Lower leg skin (tissue), 4 donors: ENCODE measurements at regions not wholly inside any gene's neighbourhood (a gene's known extent, or its start where the extent isn't known, plus 50 kb on each side); places are given as distances from the start of the nearest gene placed in this dataset.

Experiments
- DNase-seq, 2 donors: peaks; one replicate each; pipeline ENCODE4 v3.0.0-alpha.2; 2019; ENCODE audit warnings: low spot score in 2 of 2
- H3K4me3 ChIP-seq: fragments of 200-600 bp; sonication (generic); 2 replicates; pipeline ENCODE4 v1.5.1; 2017; ENCODE audit warnings: mild to moderate bottlenecking, low read depth; ENCODE audit not compliant: poor library complexity, severe bottlenecking
- POLR2A ChIP-seq, 2 donors: fragments of 450-650 bp; IDR thresholded peaks; one replicate each; pipeline ENCODE4 v1.6.1; 2016 to 2017; ENCODE audit warnings: antibody characterized with exemption in 2 of 2, mild to moderate bottlenecking in 1 of 2, moderate library complexity in 1 of 2
- WGBS, 2 donors: methylation state at CpG; one replicate each; pipeline ENCODE4 v1.1.5; 2018; 5-methylcytosine and 5-hydroxymethylcytosine counted together
- intact Hi-C: fragments of 100-400 bp; cut with DNase I; formaldehyde crosslinking; loops from one replicate; pipeline ENCODE4 v1.15.0; 2023; ENCODE audit warnings: low total_unique reads
- TF ChIP-seq, protein P1 (sequence below), 3 donors: fragments of 450-650 bp; IDR thresholded peaks; one replicate each; pipeline ENCODE4 v1.5.1; 2016; ENCODE audit warnings: antibody characterized with exemption in 3 of 3, mild to moderate bottlenecking in 3 of 3, moderate library complexity in 2 of 3

DNA sequence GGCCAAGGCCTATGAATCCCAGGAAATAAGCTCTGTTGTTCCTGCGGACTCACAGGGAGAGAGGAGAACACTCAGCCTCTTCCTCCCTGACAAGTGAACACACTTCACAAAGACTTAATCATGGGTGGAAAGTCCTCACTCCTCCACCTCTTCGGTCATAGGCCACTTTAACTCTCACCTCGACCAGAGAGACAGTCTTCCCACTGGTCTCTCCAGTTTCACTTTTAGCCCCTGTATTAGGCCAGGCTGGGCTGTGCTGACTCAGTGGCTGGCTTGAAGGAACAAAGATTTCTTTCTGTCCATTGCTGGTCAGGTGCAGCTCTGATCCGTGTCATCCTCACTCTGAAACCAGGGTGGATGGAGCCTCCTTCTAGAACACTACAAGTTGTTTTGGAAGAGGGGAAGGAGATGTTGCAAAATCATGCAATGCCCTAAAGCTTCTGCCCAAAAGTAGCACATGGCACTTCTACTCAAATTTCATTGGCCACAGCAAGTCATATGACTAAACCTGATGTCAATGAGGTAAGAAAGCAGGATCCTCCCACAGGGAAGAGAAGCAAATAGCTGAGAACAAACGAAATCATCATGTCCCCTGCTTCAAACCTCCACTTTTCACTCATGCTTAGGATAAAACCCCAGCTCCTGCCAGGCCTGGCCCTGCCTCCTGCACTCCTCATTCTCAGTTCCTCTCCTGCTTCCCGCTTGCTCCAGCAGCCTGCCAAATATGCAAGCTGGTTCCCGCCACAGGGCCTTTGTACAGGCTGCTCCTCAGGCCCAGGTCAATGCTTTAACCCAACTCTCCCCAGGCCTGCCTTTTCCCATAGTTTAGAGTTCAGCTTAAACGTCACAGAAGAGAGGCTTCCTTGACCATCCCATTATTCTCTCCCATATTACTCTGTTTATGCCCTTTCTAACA is 150.5 kb upstream of the RUNX3 start:
- intact Hi-C loops = no loop called here
- TF ChIP-seq, protein P1, sequence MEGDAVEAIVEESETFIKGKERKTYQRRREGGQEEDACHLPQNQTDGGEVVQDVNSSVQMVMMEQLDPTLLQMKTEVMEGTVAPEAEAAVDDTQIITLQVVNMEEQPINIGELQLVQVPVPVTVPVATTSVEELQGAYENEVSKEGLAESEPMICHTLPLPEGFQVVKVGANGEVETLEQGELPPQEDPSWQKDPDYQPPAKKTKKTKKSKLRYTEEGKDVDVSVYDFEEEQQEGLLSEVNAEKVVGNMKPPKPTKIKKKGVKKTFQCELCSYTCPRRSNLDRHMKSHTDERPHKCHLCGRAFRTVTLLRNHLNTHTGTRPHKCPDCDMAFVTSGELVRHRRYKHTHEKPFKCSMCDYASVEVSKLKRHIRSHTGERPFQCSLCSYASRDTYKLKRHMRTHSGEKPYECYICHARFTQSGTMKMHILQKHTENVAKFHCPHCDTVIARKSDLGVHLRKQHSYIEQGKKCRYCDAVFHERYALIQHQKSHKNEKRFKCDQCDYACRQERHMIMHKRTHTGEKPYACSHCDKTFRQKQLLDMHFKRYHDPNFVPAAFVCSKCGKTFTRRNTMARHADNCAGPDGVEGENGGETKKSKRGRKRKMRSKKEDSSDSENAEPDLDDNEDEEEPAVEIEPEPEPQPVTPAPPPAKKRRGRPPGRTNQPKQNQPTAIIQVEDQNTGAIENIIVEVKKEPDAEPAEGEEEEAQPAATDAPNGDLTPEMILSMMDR (IDR thresholded peaks at IDR 0.05) = no peak
- TF ChIP-seq POLR2A (IDR thresholded peaks at IDR 0.05) = no peak
- H3K4me3 ChIP-seq = no peak overlapping the region
- WGBS, 2 donors = 77 to 79% methylated on average over 8 of the region's 8 CpGs
- DNase-seq = no peak

DNA sequence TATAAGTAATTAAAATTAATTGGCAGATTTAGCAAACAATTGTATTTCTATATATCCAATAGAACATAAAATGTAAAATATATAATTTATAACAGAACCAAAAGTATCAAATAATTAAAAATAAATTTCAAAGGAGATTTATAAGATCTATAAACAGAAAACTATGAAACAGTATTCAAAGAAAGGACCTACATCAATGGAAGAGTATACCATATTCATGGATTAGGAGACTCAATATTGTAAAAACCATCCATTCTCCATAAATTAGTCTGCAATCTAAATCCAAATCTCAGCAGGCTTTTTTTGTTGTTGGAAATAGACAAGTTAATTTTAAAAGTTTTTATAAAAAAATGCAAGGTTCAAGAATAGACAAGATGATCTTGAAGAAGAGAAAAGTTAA is 149.0 kb upstream of the RUNX3 start:
- H3K4me3 ChIP-seq = no peak overlapping the region
- intact Hi-C loops = no loop called here
- TF ChIP-seq, protein P1 (IDR thresholded peaks at IDR 0.05) = no peak
- TF ChIP-seq POLR2A (IDR thresholded peaks at IDR 0.05) = no peak
- no peak for DNase-seq

DNA sequence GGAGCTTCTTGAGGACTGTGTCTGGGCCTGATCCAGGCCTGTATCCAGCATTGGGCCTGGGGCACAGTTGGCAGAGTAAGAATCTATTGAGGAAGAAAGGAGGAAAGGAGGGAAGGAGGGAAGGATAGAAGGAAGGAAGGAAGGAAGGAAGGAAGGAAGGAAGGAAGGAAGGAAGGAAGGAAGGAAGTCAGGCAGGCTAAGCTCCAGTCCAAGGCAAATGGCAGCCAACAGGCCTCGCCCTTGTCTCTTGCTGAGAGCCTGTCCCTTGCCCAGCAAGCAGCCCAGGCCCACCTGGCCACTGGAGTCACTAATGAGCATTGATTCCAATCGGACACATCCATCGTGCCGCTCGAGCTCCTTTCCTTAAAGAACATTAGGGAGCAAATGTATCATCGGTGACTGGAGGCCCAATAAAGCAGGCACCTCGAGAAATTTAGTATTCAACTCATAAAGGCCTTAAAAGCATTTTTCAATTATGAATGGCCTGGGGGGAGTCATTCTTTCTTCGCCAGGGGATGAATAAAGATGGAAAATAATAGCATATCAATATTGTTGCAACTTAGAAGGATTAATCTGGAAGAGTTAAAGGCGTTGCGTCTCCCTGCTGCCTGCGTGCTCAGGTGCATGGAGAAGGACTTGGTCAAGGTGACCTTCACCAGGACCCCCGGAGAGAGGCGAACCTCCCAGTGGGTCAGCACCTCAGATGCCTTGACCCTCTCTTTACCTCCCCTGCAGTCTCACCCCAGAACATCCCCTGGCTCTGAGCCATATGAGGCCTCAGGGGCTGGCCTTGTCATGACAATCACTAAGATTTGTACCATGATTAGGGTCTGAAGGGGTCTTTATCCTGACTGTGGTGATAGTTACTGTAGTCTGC is 144.5 kb upstream of the RUNX3 start:
- H3K4me3 ChIP-seq = no peak overlapping the region
- no peak for DNase-seq
- 85 to 86% methylated on average over 13 of the region's 13 CpGs for WGBS, 2 donors
- intact Hi-C loops = no loop called here
- TF ChIP-seq POLR2A (IDR thresholded peaks at IDR 0.05) = no peak
- TF ChIP-seq, protein P1 (IDR thresholded peaks at IDR 0.05) = no peak

DNA sequence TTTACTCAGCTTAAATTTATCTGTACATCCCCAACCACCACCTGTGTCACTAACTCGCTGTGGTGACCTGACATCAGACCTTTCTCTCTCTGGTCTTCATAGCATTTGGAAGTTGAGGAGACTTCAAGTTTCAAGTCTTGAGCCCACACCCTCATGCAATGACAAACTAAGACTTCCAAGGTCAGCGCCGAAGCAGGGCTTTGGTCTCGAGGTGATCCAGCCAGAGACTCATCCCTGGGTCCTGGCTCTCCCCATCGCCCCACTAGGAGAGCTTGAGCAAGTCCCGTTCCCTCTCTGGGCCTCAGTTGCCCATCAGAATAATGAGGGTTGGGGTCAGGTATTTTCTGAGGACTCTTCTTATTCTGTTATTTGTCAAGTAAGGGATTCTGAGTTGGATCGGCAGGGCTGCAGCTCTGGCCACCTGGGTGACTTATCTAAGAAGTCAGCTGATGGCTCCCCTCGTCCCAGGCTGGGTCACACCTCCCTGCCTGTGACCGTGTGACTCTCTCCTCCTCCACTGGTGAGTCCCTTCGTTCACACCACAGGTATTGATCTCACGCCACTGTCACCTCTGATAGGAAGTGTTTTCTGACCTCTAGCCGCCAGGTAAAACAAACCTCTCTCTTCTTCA is 143.7 kb upstream of the RUNX3 start:
- TF ChIP-seq POLR2A (IDR thresholded peaks at IDR 0.05) = no peak
- TF ChIP-seq, protein P1 (IDR thresholded peaks at IDR 0.05) = no peak
- no peak overlapping the region for H3K4me3 ChIP-seq
- DNase-seq = no peak
- intact Hi-C loops = no loop called here
- 85 to 92% methylated on average over 12 of the region's 12 CpGs for WGBS, 2 donors

DNA sequence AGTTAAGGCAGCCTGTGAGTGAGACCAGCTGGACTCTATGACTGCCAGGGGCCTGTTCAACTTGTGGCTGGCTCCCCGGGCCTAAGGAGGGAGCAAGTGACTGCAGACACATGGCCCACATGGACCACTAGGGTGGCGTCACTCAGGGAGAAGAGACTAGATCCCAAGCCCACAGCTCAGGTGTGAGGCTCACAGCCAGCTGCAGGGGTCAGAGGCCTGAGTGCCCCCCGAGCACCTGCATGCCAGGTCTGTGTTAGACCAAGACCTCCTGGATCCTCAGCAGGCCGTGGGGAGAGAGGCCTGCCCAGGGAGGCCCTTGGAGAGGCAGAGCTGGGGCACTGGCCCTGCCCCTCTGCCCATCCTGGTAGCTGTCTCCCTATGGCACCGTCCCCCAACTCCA is 142.4 kb upstream of the RUNX3 start:
- intact Hi-C loops = no loop called here
- no peak for DNase-seq
- TF ChIP-seq, protein P1 (IDR thresholded peaks at IDR 0.05) = no peak
- H3K4me3 ChIP-seq = no peak overlapping the region
- 63 to 85% methylated on average over 4 to 5 of the region's 5 CpGs for WGBS, 2 donors
